ENCODE measurements at regions not wholly inside any gene's neighbourhood (a gene's known extent, or its start where the extent isn't known, plus 50 kb on each side); places are given as distances from the start of the nearest gene placed in this dataset.

DNA sequence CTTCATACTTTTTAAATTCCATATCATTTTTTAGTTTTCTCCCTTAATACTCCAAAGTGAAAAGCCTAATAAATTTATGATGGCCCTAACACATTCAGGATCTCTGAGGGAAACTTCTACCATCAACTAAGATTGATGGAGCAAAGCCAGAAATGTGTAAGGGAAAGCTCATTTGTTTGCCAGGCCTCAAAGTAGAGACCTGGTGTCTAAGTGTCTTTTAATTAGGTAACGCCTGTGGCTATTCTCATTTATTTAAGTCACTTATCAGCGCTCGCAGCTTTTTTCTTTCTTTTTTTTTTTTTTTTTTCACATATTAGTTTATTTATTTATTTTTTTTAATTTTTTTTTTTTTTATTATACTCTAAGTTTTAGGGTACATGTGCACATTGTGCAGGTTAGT, 242.4 kb downstream of the TMA16 start (continued):
- TF ChIP-seq, protein P1, sequence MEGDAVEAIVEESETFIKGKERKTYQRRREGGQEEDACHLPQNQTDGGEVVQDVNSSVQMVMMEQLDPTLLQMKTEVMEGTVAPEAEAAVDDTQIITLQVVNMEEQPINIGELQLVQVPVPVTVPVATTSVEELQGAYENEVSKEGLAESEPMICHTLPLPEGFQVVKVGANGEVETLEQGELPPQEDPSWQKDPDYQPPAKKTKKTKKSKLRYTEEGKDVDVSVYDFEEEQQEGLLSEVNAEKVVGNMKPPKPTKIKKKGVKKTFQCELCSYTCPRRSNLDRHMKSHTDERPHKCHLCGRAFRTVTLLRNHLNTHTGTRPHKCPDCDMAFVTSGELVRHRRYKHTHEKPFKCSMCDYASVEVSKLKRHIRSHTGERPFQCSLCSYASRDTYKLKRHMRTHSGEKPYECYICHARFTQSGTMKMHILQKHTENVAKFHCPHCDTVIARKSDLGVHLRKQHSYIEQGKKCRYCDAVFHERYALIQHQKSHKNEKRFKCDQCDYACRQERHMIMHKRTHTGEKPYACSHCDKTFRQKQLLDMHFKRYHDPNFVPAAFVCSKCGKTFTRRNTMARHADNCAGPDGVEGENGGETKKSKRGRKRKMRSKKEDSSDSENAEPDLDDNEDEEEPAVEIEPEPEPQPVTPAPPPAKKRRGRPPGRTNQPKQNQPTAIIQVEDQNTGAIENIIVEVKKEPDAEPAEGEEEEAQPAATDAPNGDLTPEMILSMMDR (IDR thresholded peaks at IDR 0.05; ENCODE audit: control extremely low read depth in 1 of 3, insufficient read depth in 1 of 3, low read depth in 1 of 3, low read length in 3 of 3): no peak
- TF ChIP-seq, protein P2, sequence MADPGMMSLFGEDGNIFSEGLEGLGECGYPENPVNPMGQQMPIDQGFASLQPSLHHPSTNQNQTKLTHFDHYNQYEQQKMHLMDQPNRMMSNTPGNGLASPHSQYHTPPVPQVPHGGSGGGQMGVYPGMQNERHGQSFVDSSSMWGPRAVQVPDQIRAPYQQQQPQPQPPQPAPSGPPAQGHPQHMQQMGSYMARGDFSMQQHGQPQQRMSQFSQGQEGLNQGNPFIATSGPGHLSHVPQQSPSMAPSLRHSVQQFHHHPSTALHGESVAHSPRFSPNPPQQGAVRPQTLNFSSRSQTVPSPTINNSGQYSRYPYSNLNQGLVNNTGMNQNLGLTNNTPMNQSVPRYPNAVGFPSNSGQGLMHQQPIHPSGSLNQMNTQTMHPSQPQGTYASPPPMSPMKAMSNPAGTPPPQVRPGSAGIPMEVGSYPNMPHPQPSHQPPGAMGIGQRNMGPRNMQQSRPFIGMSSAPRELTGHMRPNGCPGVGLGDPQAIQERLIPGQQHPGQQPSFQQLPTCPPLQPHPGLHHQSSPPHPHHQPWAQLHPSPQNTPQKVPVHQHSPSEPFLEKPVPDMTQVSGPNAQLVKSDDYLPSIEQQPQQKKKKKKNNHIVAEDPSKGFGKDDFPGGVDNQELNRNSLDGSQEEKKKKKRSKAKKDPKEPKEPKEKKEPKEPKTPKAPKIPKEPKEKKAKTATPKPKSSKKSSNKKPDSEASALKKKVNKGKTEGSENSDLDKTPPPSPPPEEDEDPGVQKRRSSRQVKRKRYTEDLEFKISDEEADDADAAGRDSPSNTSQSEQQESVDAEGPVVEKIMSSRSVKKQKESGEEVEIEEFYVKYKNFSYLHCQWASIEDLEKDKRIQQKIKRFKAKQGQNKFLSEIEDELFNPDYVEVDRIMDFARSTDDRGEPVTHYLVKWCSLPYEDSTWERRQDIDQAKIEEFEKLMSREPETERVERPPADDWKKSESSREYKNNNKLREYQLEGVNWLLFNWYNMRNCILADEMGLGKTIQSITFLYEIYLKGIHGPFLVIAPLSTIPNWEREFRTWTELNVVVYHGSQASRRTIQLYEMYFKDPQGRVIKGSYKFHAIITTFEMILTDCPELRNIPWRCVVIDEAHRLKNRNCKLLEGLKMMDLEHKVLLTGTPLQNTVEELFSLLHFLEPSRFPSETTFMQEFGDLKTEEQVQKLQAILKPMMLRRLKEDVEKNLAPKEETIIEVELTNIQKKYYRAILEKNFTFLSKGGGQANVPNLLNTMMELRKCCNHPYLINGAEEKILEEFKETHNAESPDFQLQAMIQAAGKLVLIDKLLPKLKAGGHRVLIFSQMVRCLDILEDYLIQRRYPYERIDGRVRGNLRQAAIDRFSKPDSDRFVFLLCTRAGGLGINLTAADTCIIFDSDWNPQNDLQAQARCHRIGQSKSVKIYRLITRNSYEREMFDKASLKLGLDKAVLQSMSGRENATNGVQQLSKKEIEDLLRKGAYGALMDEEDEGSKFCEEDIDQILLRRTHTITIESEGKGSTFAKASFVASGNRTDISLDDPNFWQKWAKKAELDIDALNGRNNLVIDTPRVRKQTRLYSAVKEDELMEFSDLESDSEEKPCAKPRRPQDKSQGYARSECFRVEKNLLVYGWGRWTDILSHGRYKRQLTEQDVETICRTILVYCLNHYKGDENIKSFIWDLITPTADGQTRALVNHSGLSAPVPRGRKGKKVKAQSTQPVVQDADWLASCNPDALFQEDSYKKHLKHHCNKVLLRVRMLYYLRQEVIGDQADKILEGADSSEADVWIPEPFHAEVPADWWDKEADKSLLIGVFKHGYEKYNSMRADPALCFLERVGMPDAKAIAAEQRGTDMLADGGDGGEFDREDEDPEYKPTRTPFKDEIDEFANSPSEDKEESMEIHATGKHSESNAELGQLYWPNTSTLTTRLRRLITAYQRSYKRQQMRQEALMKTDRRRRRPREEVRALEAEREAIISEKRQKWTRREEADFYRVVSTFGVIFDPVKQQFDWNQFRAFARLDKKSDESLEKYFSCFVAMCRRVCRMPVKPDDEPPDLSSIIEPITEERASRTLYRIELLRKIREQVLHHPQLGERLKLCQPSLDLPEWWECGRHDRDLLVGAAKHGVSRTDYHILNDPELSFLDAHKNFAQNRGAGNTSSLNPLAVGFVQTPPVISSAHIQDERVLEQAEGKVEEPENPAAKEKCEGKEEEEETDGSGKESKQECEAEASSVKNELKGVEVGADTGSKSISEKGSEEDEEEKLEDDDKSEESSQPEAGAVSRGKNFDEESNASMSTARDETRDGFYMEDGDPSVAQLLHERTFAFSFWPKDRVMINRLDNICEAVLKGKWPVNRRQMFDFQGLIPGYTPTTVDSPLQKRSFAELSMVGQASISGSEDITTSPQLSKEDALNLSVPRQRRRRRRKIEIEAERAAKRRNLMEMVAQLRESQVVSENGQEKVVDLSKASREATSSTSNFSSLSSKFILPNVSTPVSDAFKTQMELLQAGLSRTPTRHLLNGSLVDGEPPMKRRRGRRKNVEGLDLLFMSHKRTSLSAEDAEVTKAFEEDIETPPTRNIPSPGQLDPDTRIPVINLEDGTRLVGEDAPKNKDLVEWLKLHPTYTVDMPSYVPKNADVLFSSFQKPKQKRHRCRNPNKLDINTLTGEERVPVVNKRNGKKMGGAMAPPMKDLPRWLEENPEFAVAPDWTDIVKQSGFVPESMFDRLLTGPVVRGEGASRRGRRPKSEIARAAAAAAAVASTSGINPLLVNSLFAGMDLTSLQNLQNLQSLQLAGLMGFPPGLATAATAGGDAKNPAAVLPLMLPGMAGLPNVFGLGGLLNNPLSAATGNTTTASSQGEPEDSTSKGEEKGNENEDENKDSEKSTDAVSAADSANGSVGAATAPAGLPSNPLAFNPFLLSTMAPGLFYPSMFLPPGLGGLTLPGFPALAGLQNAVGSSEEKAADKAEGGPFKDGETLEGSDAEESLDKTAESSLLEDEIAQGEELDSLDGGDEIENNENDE (IDR thresholded peaks at IDR 0.05; ENCODE audit: insufficient replicate concordance, low read length): no peak
- TF ChIP-seq NRF1 (IDR thresholded peaks at IDR 0.05; ENCODE audit: low read depth, low read length) (no peak), BRCA1 (IDR thresholded peaks at IDR 0.05; ENCODE audit: low read depth, low read length) (no peak), CBX8 (IDR thresholded peaks at IDR 0.05; ENCODE audit: borderline replicate concordance, low read depth, low read length) (no peak)
- TF ChIP-seq, protein P3, sequence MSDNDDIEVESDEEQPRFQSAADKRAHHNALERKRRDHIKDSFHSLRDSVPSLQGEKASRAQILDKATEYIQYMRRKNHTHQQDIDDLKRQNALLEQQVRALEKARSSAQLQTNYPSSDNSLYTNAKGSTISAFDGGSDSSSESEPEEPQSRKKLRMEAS (IDR thresholded peaks at IDR 0.05): no peak

All from H1 (cell line).